ENCODE measurements at regions not wholly inside any gene's neighbourhood (a gene's known extent, or its start where the extent isn't known, plus 50 kb on each side); places are given as distances from the start of the nearest gene placed in this dataset.

- DNase-seq (ENCODE audit: low read depth) = no peak
- H3K27me3 ChIP-seq (ENCODE audit: control insufficient read depth, insufficient read depth, low read length) = no peaks in the 10 kb centered on the region
- H3K36me3 ChIP-seq (ENCODE audit: control insufficient read depth, insufficient read depth, low read length) = no peaks in the 10 kb centered on the region
- no peak for FAIRE-seq
- no peak for TF ChIP-seq CTCF (IDR thresholded peaks at IDR 0.05; ENCODE audit: insufficient read depth, low read length, severe bottlenecking)
- H3K4me3 ChIP-seq (ENCODE audit: low read depth, low read length) = no peak overlapping the region
Measured at GRCh38 chr12:25419595-25419994, 133.5 kb downstream of the LMNTD1 start.

GRCh38 chr12:25417071-25417470 is 136.0 kb downstream of the LMNTD1 start:
- no peaks in the 10 kb centered on the region for H3K36me3 ChIP-seq (ENCODE audit: control insufficient read depth, insufficient read depth, low read length)
- no peak for FAIRE-seq
- H3K27me3 ChIP-seq (ENCODE audit: control insufficient read depth, insufficient read depth, low read length) = no peaks in the 10 kb centered on the region
- DNase-seq (ENCODE audit: low read depth) = no peak
- TF ChIP-seq CTCF (IDR thresholded peaks at IDR 0.05; ENCODE audit: insufficient read depth, low read length, severe bottlenecking) = no peak
- no peak overlapping the region for H3K4me3 ChIP-seq (ENCODE audit: low read depth, low read length)

DNA sequence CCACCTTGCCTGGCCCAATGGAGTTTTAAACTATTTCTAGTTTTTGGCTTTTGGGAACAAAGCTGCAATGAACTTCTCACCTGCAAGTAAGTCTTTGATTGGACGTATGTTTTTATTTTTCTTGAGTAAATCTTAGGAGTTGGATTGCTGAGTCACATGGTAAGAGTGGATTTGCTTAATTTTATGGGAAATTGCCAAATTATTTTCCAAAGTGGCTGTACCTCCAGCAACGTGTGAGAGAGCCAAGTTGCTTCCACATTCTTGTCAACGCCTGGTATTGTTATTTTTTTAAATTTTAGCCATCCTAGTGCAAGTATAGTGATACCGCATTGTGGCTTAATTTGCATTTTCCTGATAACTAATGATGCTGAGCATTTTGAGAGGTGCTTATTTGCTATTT is 136.6 kb downstream of the LMNTD1 start:
- Histone ChIP-seq H3K4me3 (ENCODE audit: low read depth, low read length) (no peak overlapping the region), H3K27me3 (ENCODE audit: control insufficient read depth, insufficient read depth, low read length) (no peaks in the 10 kb centered on the region), H3K36me3 (ENCODE audit: control insufficient read depth, insufficient read depth, low read length) (no peaks in the 10 kb centered on the region)
- no peak for FAIRE-seq
- TF ChIP-seq CTCF (IDR thresholded peaks at IDR 0.05; ENCODE audit: insufficient read depth, low read length, severe bottlenecking) = no peak
- no peak for DNase-seq (ENCODE audit: low read depth)

- no peaks in the 10 kb centered on the region for H3K27me3 ChIP-seq (ENCODE audit: control insufficient read depth, insufficient read depth, low read length)
- FAIRE-seq = no peak
- no peaks in the 10 kb centered on the region for H3K36me3 ChIP-seq (ENCODE audit: control insufficient read depth, insufficient read depth, low read length)
Measured at GRCh38 chr12:25415004-25415403, 138.1 kb downstream of the LMNTD1 start.

GRCh38 chr12:25412735-25413134 is 140.3 kb downstream of the LMNTD1 start:
- Histone ChIP-seq H3K36me3 (ENCODE audit: control insufficient read depth, insufficient read depth, low read length) (no peaks in the 10 kb centered on the region), H3K27me3 (ENCODE audit: control insufficient read depth, insufficient read depth, low read length) (no peaks in the 10 kb centered on the region), H3K4me3 (ENCODE audit: low read depth, low read length) (no peak overlapping the region)
- TF ChIP-seq CTCF (IDR thresholded peaks at IDR 0.05; ENCODE audit: insufficient read depth, low read length, severe bottlenecking) = no peak
- DNase-seq (ENCODE audit: low read depth) = no peak
- no peak for FAIRE-seq

More at GRCh38 chr12:25415004-25415403, 138.1 kb downstream of the LMNTD1 start:
- H3K4me3 ChIP-seq (ENCODE audit: low read depth, low read length) = no peak overlapping the region
- no peak for DNase-seq (ENCODE audit: low read depth)
- no peak for TF ChIP-seq CTCF (IDR thresholded peaks at IDR 0.05; ENCODE audit: insufficient read depth, low read length, severe bottlenecking)

DNA sequence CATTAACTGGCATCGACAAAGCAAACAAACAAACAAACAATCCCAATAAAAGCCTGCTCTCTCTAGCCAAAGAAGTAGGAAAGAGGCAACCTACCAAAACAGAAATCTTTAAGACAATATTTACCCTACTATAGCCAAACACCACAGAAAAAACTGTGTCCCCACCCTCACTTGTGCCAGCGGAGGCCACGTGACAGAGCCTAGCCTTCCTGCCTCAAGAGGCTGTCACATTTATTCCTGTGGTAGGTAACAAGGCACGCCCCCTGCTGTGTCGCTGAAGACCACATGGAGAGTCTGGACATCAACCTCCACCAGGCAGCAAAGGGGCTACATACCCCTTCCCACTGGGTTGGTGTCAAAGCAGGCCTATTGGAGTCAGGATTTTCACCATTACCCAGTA is 148.1 kb downstream of the LMNTD1 start:
- no peaks in the 10 kb centered on the region for H3K36me3 ChIP-seq (ENCODE audit: control insufficient read depth, insufficient read depth, low read length)
- no peaks in the 10 kb centered on the region for H3K27me3 ChIP-seq (ENCODE audit: control insufficient read depth, insufficient read depth, low read length)
- TF ChIP-seq CTCF (IDR thresholded peaks at IDR 0.05; ENCODE audit: insufficient read depth, low read length, severe bottlenecking) = no peak
- FAIRE-seq (no peak), DNase-seq (ENCODE audit: low read depth) (no peak)
- H3K4me3 ChIP-seq (ENCODE audit: low read depth, low read length) = no peak overlapping the region

All from bronchial epithelial cell (primary cell).